ENCODE measurements at regions not wholly inside any gene's neighbourhood (a gene's known extent, or its start where the extent isn't known, plus 50 kb on each side); places are given as distances from the start of the nearest gene placed in this dataset.

GRCh38 chr1:102151242-102151641 is 154.5 kb upstream of the OLFM3 start:
- H3K4me1 ChIP-seq (ENCODE audit: control insufficient read depth, insufficient read depth, low read length): no peaks in the 10 kb centered on the region
- no peaks in the 10 kb centered on the region for H3K36me3 Mint-ChIP-seq (ENCODE audit: low read depth)
- TF ChIP-seq CTCF (conservative IDR thresholded peaks at IDR 0.05): no peak
- no peak overlapping the region for H3K4me3 Mint-ChIP-seq
- H3K9me3 ChIP-seq (ENCODE audit: control insufficient read depth, low read length): no peaks in the 10 kb centered on the region
- DNase-seq: no peak
- H3K27me3 Mint-ChIP-seq (ENCODE audit: insufficient read depth): no peaks in the 10 kb centered on the region
- no peak overlapping the region for H3K4me3 ChIP-seq (ENCODE audit: low read length)
- no peak overlapping the region for H3K27ac Mint-ChIP-seq
- no peak overlapping the region for H3K27ac ChIP-seq (ENCODE audit: low read depth, low read length)
- H3K27me3 ChIP-seq (ENCODE audit: control insufficient read depth, insufficient read depth, low read length, poor library complexity, severe bottlenecking): no peaks in the 10 kb centered on the region
- H3K36me3 ChIP-seq (ENCODE audit: control insufficient read depth, insufficient read depth, low read length): no peaks in the 10 kb centered on the region
- no peaks in the 10 kb centered on the region for H3K9me3 Mint-ChIP-seq
- no peak overlapping the region for H3K9ac ChIP-seq (ENCODE audit: extremely low read depth, low read length, poor library complexity, severe bottlenecking)
- H3K4me1 Mint-ChIP-seq: peaks cover 6% of the 10 kb centered on the region
- WGBS, 2 experiments (ENCODE audit: insufficient coverage in 1 of 2, insufficient read length in 1 of 2): 60 to 89% methylated on average over 1 to 3 of the region's 3 CpGs

GRCh38 chr1:102120910-102121309 is 124.2 kb upstream of the OLFM3 start:
- no peaks in the 10 kb centered on the region for H3K27me3 Mint-ChIP-seq (ENCODE audit: insufficient read depth)
- peaks cover 2% of the 10 kb centered on the region for H3K4me1 Mint-ChIP-seq
- Histone ChIP-seq H3K4me1 (ENCODE audit: control insufficient read depth, insufficient read depth, low read length) (no peaks in the 10 kb centered on the region), H3K9ac (ENCODE audit: extremely low read depth, low read length, poor library complexity, severe bottlenecking) (no peak overlapping the region), H3K4me3 (ENCODE audit: low read length) (no peak overlapping the region), H3K36me3 (ENCODE audit: control insufficient read depth, insufficient read depth, low read length) (no peaks in the 10 kb centered on the region), H3K27me3 (ENCODE audit: control insufficient read depth, insufficient read depth, low read length, poor library complexity, severe bottlenecking) (no peaks in the 10 kb centered on the region), H3K27ac (ENCODE audit: low read depth, low read length) (no peak overlapping the region), H3K9me3 (ENCODE audit: control insufficient read depth, low read length) (no peaks in the 10 kb centered on the region)
- no peaks in the 10 kb centered on the region for H3K36me3 Mint-ChIP-seq (ENCODE audit: low read depth)
- H3K27ac Mint-ChIP-seq: no peak overlapping the region
- H3K9me3 Mint-ChIP-seq: no peaks in the 10 kb centered on the region
- TF ChIP-seq CTCF (conservative IDR thresholded peaks at IDR 0.05): no peak
- 94 to 96% methylated on average over 4 of the region's 4 CpGs for WGBS, 2 experiments (ENCODE audit: insufficient coverage in 1 of 2, insufficient read length in 1 of 2)
- DNase-seq: no peak
- no peak overlapping the region for H3K4me3 Mint-ChIP-seq

- Mint-ChIP-seq H3K9me3 (no peaks in the 10 kb centered on the region), H3K4me3 (no peak overlapping the region), H3K4me1 (peaks cover 2% of the 10 kb centered on the region), H3K36me3 (ENCODE audit: low read depth) (no peaks in the 10 kb centered on the region), H3K27me3 (ENCODE audit: insufficient read depth) (no peaks in the 10 kb centered on the region), H3K27ac (no peak overlapping the region)
- DNase-seq: no peak
- no peak overlapping the region for H3K9ac ChIP-seq (ENCODE audit: extremely low read depth, low read length, poor library complexity, severe bottlenecking)
- no peaks in the 10 kb centered on the region for H3K27me3 ChIP-seq (ENCODE audit: control insufficient read depth, insufficient read depth, low read length, poor library complexity, severe bottlenecking)
- 50% methylated on average over 3 of the region's 3 CpGs; no CpG with 5 or more reads in 1 of the 2 experiments for WGBS, 2 experiments (ENCODE audit: insufficient coverage in 1 of 2, insufficient read length in 1 of 2)
- no peak overlapping the region for H3K4me3 ChIP-seq (ENCODE audit: low read length)
- H3K4me1 ChIP-seq (ENCODE audit: control insufficient read depth, insufficient read depth, low read length): no peaks in the 10 kb centered on the region
- H3K36me3 ChIP-seq (ENCODE audit: control insufficient read depth, insufficient read depth, low read length): no peaks in the 10 kb centered on the region
- no peaks in the 10 kb centered on the region for H3K9me3 ChIP-seq (ENCODE audit: control insufficient read depth, low read length)
- TF ChIP-seq CTCF (conservative IDR thresholded peaks at IDR 0.05): no peak
- no peak overlapping the region for H3K27ac ChIP-seq (ENCODE audit: low read depth, low read length)
These were observed 121.4 kb upstream of the OLFM3 start for GRCh38 chr1:102118150-102118549.

All from endodermal cell (in vitro differentiated cells).